PC-9 (cell line): ENCODE measurements at regions not wholly inside any gene's neighbourhood (a gene's known extent, or its start where the extent isn't known, plus 50 kb on each side); places are given as distances from the start of the nearest gene placed in this dataset.

ENCODE experiments used
- BruUV-seq: library from RNA; stranded (reverse); fragments of 400-500 nt; replicated peaks from 2 replicates; lab custom pipeline; 2021; lab: Mats Ljungman, UMichigan
- CTCF ChIA-PET: fragments of 300-600 bp; sonication (Branson Sonifier 250); formaldehyde crosslinking; loops from one replicate; lab custom pipeline; 2022; ENCODE audit warnings: antibody characterized with exemption; lab: Charles Lee
- POLR2A ChIA-PET: fragments of 300-600 bp; sonication (Branson Sonifier 250); formaldehyde crosslinking; loops from one replicate; lab custom pipeline; 2022; ENCODE audit warnings: antibody characterized with exemption; ENCODE audit not compliant: unreplicated experiment; lab: Charles Lee
- DNase-seq, 2 experiments: peaks; one replicate each; pipeline versions ENCODE4 v3.0.0 to v3.0.0-alpha.2; 2015 to 2022; ENCODE audit warnings: mixed read lengths in 1 of 2
- H2AFZ ChIP-seq: fragments of 200-600 bp; sonication (generic); 2 replicates; pipeline ENCODE4 v1.8.1; 2017; ENCODE audit warnings: antibody characterized with exemption
- H3F3A ChIP-seq: fragments of 200-600 bp; sonication (generic); 2 replicates; pipeline ENCODE4 v1.8.1; 2017; ENCODE audit warnings: antibody characterized with exemption, mild to moderate bottlenecking, low read depth; ENCODE audit not compliant: insufficient read depth
- H3K27ac ChIP-seq: fragments of 200-600 bp; sonication (generic); 2 replicates; pipeline ENCODE4 v1.6.1; 2016; ENCODE audit warnings: mixed run types
- H3K27me3 ChIP-seq: fragments of 200-600 bp; sonication (generic); 2 replicates; pipeline ENCODE4 v1.6.1; 2016; ENCODE audit warnings: low read depth, mixed run types; ENCODE audit not compliant: insufficient read depth
- H3K36me3 ChIP-seq: fragments of 200-600 bp; sonication (generic); 2 replicates; pipeline ENCODE4 v1.6.1; 2016; ENCODE audit warnings: low read depth, mixed run types
- H3K4me1 ChIP-seq: fragments of 200-600 bp; sonication (generic); replicated peaks from 2 replicates; pipeline ENCODE4 v1.6.1; 2016; ENCODE audit warnings: mixed run types; ENCODE audit not compliant: insufficient read depth
- H3K4me2 ChIP-seq: fragments of 200-600 bp; sonication (generic); 2 replicates; pipeline ENCODE4 v1.6.1; 2017; ENCODE audit warnings: mixed run types
- H3K4me3 ChIP-seq: fragments of 200-600 bp; sonication (generic); 2 replicates; pipeline ENCODE4 v1.6.1; 2016; ENCODE audit warnings: mixed run types
- H3K79me2 ChIP-seq: fragments of 200-600 bp; sonication (generic); 2 replicates; pipeline ENCODE4 v1.6.1; 2017; ENCODE audit warnings: low read depth, mixed run types
- H3K9me2 ChIP-seq: fragments of 200-600 bp; sonication (generic); 2 replicates; pipeline ENCODE4 v1.8.1; 2017; ENCODE audit warnings: mild to moderate bottlenecking; ENCODE audit not compliant: insufficient read depth
- H3K9me3 ChIP-seq: fragments of 200-600 bp; sonication (generic); 2 replicates; pipeline ENCODE4 v1.8.1; 2016; ENCODE audit warnings: low read depth; ENCODE audit not compliant: insufficient read depth
- H4K20me1 ChIP-seq: fragments of 200-600 bp; sonication (generic); 2 replicates; pipeline ENCODE4 v1.8.1; 2017; ENCODE audit not compliant: insufficient read depth
- CTCF ChIP-seq: fragments of 200-600 bp; sonication (generic); conservative IDR thresholded peaks from 2 replicates; pipeline ENCODE4 v1.6.1; 2017; ENCODE audit warnings: mixed run types, antibody characterized with exemption, mild to moderate bottlenecking, moderate library complexity
- EZH2 ChIP-seq: fragments of 200-600 bp; sonication (generic); IDR thresholded peaks from 2 replicates; pipeline ENCODE4 v1.8.0; 2017; ENCODE audit warnings: antibody characterized with exemption, low read depth
- intact Hi-C: fragments of 100-400 bp; cut with micrococcal nuclease; formaldehyde crosslinking; loops from one replicate; pipeline ENCODE4 v1.10.0; 2022; ENCODE audit not compliant: unreplicated experiment

DNA sequence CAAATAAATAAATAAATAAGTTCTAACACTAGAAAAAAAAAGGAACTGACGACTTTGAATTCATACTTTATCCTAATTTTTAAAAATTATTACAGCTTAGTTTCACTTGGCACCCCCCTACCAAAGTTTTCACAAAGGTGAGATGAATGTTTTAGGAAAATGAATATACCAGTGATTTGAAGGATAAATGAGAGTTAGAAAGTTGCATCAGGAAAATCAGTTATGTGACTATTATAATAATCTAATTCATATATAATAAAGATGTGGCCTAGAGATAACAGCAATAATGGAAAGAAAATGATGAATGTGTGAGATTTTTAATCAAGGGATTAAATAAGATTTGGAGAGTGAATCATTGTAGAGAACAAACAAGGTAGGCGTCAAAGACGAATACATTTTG lies 103.0 kb upstream of the RAP1B start:
- Histone ChIP-seq H3K4me2 (no peak overlapping the region), H3K79me2 (no peaks in the 10 kb centered on the region), H3K27ac (no peak overlapping the region), H2AFZ (no peak overlapping the region), H3F3A (no peaks in the 10 kb centered on the region), H3K9me2 (0 out of 2 replicates have a peak, but pooled peaks cover 4% of the 10 kb centered on the region), H3K4me3 (no peak overlapping the region), H4K20me1 (no peaks in the 10 kb centered on the region), H3K27me3 (no peaks in the 10 kb centered on the region), H3K4me1 (no peaks in the 10 kb centered on the region), H3K9me3 (no peaks in the 10 kb centered on the region), H3K36me3 (no peaks in the 10 kb centered on the region)
- BruUV-seq, result no TSS peak
- TF ChIP-seq EZH2, result no peak
- TF ChIP-seq CTCF, result no peak
- intact Hi-C loops, result no loop called here
- CTCF ChIA-PET, result no interaction called here
- DNase-seq, result no peak
- POLR2A ChIA-PET, result no interaction called here

- intact Hi-C loops, result no loop called here
- Histone ChIP-seq H3F3A (no peaks in the 10 kb centered on the region), H2AFZ (no peak overlapping the region), H3K4me2 (no peak overlapping the region), H3K27ac (no peak overlapping the region), H4K20me1 (no peaks in the 10 kb centered on the region), H3K27me3 (no peaks in the 10 kb centered on the region), H3K36me3 (no peaks in the 10 kb centered on the region), H3K79me2 (no peaks in the 10 kb centered on the region), H3K9me3 (no peaks in the 10 kb centered on the region), H3K4me1 (no peaks in the 10 kb centered on the region), H3K4me3 (no peak overlapping the region), H3K9me2 (no peaks in the 10 kb centered on the region)
- TF ChIP-seq EZH2 (no peak), CTCF (no peak)
- ChIA-PET POLR2A (no interaction called here), CTCF (no interaction called here)
- BruUV-seq, result no TSS peak
- DNase-seq, result no peak
Measured at GRCh38 chr12:68508576-68508975, 102.1 kb upstream of the RAP1B start.

DNA sequence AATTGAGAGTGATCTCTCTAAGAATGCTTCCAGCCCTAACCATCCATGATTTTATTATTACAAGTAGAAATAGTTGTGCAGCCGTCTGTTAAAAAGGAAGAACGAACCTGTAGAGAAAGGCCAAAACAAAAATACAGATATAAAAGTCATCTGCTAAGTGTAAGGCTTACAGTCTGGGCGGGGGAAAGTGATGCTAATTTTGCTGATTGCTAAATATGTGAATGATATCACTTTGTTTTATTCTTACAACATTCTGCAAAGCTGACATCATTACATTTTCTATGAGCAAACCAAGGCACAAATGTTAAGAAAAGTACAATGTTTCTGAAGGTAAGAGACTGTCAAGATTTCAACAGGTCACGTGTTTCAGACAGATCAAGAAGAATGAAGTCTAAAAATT lies 101.5 kb upstream of the RAP1B start:
- H4K20me1 ChIP-seq, result no peaks in the 10 kb centered on the region
- ChIA-PET CTCF (no interaction called here), POLR2A (no interaction called here)
- H3K4me2 ChIP-seq, result no peak overlapping the region
- TF ChIP-seq EZH2 (no peak), CTCF (no peak)
- H3K36me3 ChIP-seq, result no peaks in the 10 kb centered on the region
- H3K27ac ChIP-seq, result no peak overlapping the region
- no peak overlapping the region for H3K4me3 ChIP-seq
- H3K9me2 ChIP-seq, result no peaks in the 10 kb centered on the region
- no peaks in the 10 kb centered on the region for H3K4me1 ChIP-seq
- H2AFZ ChIP-seq, result no peak overlapping the region
- no peaks in the 10 kb centered on the region for H3K9me3 ChIP-seq
- no TSS peak for BruUV-seq
- H3K79me2 ChIP-seq, result no peaks in the 10 kb centered on the region
- intact Hi-C loops, result no loop called here
- H3F3A ChIP-seq, result no peaks in the 10 kb centered on the region
- H3K27me3 ChIP-seq, result no peaks in the 10 kb centered on the region
- no peak for DNase-seq
